Fibroblast of skin of right quadriceps (primary cell): ENCODE measurements at regions not wholly inside any gene's neighbourhood (a gene's known extent, or its start where the extent isn't known, plus 50 kb on each side); places are given as distances from the start of the nearest gene placed in this dataset.

Source experiments
- DNase-seq: peaks from one replicate; pipeline ENCODE4 v3.0.0-alpha.2; 2013

DNA sequence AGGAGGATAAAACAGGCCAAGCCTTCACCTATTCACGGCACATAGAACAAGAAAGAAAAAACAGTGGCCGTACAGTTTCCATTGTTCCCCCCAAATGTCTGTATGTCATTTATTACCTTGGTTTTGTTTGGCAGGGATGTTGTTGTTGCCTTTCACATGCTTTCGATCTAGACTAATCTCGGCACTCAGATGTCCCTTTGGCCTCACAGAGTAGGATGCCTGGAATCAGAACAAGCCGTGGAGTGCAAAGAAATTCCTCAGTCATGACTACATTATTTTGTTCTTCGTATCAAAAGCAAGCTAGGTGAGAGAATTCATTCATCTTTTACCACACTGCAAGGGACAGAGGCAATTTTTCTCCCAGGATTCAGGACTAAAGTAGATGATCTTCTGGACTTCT is 106.9 kb downstream of the SMIM20 start:
- DNase-seq: peak; percentile 51

DNA sequence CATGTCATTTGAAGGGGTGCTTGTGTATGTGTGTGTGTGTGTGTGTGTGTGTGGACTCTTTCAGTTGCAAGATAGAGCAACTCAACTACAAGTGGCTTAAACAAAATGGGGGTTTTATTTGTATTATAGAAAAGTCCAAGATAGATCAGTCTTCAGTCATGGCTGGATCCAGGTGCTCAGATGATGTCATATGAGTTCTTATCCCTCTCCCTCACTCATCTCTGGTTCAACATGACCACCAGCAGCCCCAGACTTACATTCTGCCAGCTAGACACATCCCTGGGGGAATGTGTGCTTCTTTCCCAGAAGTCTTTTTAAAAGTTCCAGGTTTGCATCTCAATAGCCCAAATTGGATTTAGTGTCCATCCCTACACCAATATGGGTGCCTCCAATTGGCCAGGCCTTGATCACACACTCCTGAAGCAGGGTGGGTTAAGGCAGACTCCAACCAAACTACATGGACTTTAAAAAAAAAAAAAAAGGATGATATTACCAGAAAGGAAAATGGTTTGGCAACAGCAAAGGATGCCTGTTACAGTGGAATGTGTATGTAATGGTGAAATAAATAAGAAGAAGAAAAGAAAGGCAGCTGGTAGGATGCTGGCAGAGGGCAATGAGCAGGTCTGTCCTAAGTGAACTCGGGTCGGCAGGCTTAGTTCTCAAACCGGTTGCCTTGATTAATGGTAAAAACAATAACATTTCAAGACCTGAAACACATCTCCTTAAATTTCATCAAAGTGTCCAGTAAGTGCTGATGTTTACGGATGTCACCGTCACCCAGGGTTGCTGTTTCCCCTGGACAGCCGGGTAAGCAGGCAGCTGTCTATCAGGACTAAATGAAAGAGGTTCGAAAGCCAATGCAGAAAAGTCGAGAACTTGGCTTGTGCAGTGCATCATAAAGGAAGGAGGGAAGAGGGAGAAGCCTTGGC is 107.7 kb downstream of the SMIM20 start:
- DNase-seq: no peak

DNA sequence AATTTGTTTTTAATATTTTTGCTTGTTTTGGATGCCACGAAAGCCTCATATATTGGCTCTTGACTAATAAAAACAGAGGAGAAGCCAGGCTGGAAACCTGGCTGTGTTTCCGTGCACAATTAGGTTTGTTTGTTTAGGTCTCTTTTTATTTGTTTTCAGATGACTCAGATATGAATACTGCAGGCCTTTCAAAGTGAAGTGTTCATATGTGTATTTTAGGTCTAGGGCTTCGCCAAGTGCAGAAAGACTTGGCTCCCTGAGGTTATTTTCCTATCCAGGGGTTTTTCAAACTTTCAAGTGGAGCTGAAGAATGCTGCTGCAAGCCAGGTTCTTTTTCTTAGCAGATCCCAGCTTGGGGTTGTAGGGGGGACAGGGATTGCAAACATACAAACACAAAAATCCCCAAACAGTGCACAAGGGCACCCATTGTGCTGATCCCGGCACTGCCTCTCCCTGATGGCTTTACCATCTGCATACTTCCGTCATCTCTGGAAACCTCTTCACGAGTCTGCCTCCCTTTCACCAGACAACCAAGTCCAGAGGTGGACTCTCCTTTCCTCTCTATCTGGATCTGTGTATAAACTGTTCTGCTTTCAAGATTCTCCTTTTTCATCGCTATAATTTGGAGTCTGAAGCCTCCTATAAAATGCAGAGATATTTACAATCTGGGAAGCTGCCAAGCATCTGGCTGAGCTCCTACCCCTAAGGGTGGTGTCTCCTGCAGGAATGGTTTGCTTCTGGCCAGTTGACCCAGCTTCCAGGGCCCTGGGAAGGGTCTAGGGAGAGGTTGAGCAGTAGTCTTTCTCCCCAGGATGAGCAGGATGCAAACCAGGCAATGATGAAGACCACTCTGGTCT is 108.6 kb downstream of the SMIM20 start:
- peak; percentile 44 for DNase-seq

DNA sequence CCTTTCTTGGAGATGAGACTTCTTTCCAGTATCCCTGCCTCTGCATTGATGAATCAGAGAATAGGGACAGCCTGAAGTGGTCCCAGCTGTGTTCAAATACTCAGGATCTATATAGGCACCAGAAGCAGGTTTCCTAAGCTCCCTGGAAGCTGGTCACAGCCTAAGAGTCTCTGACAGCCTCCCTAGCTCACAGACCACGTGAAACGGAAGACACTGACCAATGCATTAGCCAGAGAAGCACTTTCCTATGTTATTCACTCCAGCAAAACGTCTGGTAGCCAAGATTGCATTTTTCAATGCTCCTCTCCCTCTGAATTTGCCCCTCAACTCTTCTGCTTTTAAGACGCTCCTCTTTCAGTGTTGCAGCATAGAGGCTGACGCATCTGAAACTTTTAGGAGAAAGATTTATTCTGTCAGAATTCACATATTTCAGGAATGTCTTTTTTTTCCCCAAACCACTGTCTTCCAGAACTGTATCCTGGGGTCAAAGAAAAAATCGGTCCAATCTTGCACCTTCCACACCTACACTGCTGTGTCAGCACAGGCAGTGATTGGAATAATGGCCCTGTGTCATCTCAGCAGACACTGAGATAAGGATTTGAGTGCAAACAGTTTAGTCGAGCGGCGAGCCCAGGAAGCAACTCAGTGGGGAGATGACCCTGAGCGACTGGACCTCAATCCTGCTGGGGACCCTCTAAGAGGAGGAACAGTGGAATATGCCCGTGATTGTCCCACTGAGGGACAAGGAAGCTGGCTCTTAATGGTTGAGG is 109.4 kb downstream of the SMIM20 start:
- DNase-seq: peak; percentile 14

DNA sequence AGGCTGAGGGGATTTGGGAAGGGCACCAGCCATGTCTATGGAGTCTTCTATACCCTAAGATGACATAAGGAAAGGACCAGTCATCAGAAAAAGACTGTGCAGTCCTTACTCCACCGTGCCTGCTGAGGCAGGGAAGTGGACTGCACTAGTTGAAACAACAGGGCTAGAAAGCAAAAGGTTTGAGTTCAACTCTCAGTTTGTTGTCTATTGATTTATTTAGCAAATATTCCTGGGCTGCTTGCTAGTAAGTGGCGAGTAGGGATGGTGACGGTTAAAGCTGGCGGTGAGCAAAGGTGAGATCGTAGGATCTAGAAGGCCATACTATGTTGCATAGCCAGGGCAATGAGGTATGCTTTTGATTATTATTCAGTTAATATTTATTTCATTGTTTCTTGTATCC is 110.1 kb downstream of the SMIM20 start:
- DNase-seq: no peak

DNA sequence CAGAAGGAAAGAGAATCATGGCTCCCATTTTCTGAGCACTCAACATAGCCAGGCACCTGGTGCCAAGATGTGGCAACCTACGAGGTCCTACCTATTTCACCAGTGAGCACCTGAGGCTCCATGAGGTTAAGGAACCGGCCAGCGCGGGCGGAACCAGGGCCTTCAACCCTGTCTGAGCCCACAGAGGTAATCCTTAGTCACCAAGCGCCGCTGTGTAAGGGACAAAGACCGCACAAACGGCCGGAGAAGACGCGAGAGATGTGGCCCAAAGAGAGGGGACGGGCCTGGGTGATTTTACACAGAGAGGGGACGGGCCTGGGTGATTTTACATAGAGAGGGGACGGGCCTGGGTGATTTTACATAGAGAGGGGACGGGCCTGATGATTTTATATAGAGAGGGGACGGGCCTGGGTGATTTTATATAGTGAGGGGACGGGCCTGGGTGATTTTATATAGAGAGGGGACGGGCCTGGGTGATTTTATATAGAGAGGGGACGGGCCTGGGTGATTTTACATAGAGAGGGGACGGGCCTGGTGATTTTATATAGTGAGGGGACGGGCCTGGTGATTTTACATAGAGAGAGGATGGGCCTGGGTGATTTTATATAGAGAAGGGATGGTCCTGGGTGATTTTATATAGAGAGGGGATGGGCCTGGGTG is 114.2 kb downstream of the SMIM20 start:
- no peak for DNase-seq

DNA sequence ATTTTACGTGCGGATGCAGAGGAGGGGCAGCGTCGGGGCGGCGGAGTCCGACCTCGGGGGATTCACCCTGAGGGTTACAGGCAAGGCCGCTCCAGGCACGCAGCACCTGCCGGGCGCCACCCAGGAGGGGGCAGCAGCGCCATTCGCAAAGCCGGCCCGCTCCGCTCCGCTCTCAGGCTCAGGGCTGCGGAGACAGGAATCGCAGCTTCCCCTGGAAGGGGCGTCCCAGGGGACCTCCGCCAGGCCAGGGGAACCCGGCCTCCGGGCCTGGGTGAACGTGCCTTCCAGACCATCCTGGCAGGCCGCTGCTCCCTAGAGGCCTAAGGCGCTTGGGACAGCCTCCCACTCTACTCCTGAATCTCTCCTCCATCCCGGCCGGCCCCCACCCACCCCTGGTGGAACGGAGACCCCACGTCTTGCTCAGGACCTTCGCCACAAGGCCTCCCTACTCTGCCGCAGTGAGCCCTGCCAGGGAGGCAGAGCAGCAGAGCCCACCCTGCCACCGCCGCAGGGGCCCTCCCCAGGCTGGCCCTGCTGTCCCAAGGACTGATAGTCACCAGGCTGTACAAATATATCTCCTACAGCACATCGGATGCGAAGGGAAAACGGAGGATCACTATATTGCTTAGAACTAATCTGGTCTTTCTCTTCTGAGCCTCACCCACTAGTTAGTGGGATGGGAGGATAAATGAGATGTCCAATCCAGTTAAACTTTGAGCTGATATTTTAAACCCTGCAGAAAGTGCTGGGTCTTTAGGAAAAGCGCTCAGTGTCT is 115.0 kb downstream of the SMIM20 start:
- DNase-seq: peak; percentile 62

DNA sequence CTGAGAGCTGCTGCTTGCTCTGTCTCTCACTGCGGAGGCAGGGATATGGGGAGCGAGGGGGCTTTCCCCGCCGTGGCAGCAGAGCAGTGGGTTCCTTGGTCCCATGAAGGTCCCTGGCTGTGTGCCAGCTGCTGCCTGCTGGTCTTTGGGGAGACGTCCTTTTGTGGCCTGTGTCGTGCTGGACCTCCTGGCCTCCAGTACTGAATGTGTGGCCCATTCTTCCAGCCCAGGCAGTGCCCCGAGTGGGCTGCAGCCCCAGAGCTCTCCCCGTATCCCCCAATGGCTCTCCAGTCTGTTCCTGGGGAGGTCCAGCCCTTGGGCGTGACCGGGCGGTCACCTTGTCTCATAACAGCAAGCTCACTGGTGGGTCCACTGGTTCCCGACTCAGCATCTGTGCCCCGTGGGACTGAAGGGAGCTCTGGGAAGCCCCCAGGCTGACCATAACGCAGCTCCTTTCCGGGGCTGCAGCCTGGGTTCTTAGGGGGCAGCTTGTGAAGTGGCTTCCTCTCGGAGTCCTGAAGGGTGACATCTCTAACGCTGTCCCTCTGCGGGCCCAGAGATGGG is 115.6 kb downstream of the SMIM20 start:
- DNase-seq: no peak

DNA sequence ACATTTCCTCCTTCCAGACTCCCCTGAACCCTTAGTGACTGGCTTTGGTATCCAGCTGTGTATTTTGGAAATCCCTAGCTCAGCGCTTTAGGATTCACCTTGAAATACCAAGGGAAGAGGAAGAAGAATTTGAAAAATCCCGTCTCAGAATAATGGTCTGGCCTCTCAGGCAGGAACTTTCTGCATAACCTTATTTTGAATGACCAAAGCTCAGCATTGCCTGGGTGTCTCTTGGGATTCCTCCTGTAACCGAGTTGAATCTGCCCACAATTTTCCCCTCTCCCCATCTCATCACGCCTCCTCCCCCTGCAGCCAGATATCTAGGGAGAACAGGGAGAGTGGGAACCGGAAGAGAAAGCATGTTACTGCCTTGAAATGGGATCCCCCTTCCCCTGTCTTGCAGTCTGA is 116.2 kb downstream of the SMIM20 start:
- DNase-seq: no peak

DNA sequence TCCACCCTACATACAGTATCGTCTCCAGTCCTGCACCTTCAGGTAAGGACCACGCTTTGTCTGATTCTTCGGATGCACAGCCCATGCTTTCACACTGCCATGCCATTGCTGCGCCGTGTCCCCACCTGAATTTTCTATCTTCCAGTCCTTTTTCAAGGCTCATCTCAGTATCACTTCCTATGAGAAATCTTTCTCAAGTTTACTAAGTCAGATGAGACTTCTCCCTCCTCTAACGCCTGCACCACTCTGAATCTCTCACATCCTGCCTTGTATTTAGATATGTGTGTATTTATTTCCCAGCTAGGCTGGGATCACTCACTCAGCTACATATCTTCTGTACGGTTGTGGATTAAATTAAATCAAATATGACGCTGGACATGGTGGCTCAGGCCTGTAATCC is 116.8 kb downstream of the SMIM20 start:
- DNase-seq: no peak

DNA sequence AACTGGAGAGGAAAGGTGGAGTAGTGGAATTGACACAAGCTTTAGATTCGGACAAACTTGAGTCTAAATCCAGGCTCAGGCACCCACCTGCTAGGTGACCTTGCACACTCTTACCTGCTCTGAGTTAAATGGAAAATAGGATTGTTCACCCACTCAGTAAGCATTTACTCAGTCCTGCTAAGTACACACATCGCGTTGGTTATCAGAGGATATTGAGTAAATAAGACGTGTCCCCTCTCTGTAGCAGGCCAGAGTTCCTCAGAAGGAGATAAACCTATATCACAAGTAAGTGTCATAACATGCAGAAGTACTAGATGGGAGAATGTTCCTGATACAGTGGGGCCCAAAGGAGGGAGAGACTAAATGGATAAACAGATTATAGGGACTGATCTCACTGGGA is 117.7 kb downstream of the SMIM20 start:
- no peak for DNase-seq

DNA sequence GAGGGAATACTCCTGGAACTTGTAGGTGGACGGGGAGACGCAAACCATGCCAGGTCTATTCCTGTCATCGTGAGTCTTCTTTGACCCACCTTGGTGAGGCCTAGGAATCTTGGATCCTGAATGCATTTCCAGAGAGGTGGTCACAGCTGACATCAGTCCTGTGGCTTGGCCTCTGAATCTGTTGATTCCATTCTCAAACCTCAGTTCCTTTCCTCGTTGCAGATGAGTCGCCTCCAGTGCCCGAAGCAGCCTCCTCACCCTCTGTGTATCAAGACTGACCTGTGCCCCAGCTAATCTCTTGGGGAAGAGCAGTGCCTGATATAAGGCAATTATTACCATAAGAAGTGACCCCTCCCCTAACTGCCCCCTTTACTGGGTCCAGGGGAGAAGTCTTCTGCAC is 118.1 kb downstream of the SMIM20 start:
- peak; percentile 61 for DNase-seq

DNA sequence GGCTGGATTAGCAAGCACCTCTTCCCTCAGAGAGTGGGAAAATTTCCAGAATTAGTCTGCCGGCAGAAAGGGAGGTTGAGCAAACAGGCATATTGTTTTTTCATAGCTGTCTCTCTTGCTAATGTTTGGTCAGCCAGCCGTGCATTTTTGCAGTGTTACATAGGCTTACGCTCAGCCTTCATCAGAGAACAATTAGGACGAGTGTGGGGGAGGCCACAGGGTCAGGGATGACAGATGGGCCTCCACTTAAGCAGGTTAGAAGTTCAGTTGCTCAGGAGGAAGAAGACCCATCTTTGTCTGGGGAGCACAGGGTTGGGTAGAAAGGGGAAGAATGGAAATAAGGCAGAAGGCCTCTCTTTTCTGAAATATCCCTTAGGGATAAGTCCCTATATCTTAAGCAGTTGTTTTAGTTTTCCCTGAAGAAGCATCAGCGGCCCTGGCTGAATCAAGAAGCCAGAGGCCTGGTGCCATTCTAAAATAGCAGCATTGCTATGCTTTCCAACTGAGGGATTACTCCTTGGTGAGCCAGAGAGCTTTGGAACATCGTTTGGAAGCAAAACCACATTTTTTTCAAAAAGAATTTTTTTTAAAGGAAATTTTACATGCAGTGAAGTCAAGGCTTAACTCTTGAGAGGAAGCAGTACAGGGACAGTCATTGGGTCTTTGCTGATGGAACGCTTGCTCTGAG is 118.8 kb downstream of the SMIM20 start:
- DNase-seq: peak; percentile 79

DNA sequence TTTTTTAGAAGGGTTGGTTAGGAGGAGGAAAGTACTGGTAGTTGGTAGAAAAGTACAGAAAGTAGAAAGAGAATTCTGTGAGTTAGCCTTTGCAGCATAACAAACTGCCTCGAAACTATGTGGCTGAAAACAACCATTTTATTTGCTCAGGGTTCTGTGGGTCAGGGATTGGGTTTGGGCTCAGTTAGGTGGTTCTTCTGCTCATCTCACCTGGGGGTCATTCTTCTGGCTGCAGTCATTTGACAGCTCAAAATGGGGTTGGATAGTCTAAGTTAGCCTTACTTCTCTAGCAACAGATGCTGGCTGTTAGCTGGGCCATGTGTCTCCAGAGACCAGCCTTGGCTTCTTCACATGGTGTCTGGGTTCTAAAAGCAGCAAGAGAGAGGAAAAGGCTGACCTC is 119.4 kb downstream of the SMIM20 start:
- no peak for DNase-seq

DNA sequence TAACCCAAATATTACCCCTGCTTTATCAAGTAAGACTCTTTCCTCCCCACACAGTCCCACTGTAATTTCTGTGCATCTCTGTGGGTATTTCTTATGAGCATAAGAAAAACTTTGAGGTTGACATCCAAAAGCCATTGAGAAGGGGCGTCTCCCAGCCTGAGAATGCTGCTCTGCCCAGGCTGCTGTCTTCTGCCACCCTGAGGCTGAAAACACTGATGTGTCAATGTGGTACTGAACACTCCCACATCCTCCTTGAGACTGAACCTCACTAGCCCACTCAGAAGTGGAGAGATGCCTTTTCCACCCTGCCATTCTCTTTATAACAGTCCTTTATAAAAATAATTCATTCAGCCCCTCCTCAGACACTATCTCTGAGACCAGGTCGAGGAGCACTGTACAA is 120.8 kb downstream of the SMIM20 start:
- DNase-seq: no peak

DNA sequence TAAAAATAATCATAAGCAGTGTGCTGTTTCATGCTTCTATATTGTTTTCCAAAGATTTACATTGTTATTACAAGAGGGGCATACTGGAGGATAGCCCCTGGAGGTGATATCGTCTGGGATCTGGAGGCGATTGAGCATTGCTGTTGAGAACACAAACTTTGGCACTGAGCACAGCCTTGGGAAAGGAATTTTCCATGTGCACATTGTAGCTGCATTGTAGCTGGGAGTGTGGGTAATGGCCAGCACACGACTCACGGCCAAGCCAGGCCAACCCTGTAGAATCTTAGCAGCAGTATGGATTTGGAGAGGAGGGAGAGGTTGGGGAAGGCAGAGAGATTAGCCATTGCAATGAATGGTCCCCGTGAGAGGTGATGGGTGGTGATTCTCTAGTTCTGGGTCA is 121.9 kb downstream of the SMIM20 start:
- no peak for DNase-seq

DNA sequence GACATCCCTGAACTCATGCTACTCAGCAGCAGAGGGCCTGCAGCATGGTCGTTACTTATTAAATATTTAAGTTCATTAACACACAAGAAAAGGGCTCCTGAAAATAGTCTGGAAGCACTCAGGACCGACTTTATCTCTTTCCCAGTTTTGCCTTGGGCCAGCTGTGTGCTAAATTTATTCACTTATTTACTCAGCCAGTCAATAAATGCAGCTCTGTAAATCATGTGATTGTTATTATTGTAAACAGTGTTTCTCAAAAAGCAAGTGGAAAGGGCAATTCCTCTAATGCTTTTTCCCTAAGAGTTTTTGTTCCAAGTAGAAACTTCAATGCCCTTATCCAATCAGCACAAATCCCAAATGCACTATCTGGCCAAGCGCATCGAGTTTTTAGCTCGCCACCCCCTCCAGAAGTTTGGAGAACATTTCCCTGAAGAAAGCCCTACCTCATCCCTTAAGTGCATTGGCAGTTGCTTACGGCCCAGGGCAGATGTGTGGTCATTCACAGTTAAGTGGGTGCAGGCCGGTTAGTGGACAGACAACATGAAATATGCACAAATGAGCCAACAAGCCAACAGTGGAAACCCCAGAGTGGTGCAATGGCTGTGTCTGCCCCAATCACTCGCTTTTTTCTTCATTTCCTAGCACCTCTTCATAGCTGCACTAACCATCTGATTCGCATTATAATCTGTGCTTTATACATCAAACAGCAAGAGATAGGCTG is 125.8 kb downstream of the SMIM20 start:
- no peak for DNase-seq

DNA sequence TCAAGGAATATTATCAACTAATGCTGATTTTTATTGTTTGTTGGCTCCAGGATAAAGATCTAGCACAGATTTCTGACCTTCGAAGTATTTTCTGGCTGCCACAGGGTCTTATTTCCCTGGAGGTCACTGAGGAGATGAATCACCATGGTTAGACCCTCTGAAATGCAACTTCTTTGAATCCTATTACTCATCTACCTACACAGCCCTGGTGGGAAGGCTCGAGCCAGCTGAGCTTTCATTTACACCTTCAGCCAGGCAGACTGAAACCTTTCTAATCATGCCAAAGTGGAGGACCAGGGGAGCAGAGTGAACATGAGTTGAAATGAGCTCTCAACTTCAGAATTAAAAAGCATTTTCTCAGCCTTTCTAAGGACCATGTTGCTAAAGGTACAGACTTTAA is 130.5 kb downstream of the SMIM20 start:
- no peak for DNase-seq

DNA sequence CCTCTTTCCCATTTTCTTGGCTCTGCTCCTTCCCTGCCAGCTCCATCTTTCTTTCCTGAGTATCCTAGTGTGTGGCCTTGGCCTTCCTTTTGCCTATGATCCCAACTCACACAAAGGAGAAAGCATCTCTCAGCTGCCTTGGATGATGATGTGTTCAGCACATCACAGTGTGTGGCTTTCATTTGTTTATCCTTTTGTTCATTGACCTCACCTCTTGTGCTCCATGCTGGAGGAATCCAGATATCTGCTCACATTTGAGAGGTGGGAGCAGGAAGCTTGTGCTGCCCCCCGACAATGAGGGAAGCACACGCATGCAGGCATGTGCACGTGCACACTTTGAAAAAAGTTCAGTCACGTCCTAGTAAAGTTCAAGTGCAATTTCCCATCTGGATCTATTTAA is 131.0 kb downstream of the SMIM20 start:
- DNase-seq: no peak

DNA sequence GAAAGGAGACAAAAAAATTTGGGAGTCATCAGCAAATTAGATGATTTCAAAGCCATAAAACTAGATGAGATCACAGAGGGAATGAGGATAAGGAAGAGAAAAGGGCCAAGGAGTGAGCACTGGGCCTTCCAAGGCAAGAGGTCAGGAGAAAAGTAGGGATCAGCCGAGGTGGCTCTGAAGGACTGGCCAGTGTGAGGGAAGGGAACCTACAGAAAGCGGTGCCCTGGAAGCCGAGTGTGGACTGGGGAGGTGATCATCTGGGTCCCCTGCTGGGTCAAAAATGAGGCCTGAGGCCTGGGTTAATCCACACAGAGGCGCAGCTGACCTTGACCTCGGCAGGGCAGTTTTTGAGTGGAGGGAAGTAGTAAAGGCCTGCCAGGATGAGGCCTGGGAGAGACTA is 133.8 kb downstream of the SMIM20 start:
- no peak for DNase-seq
